SU-DHL-6 (cell line): ENCODE measurements at regions not wholly inside any gene's neighbourhood (a gene's known extent, or its start where the extent isn't known, plus 50 kb on each side); places are given as distances from the start of the nearest gene placed in this dataset.

Experiments used
- EZH2phosphoT487 ChIP-seq: fragments of 200-600 bp; sonication (generic), shearing (Covaris generic); conservative IDR thresholded peaks from 2 replicates; pipeline ENCODE4 v1.6.1; 2018; ENCODE audit warnings: mild to moderate bottlenecking, antibody characterized with exemption, low read length, moderate library complexity, mixed read lengths
- TF ChIP-seq, protein P1 (sequence below): fragments of 200-600 bp; sonication (generic); IDR thresholded peaks from one replicate; pipeline ENCODE4 v1.5.1; 2017; ENCODE audit warnings: antibody characterized with exemption, mild to moderate bottlenecking, low read length, moderate library complexity; ENCODE audit not compliant: insufficient read depth, poor library complexity, severe bottlenecking

DNA sequence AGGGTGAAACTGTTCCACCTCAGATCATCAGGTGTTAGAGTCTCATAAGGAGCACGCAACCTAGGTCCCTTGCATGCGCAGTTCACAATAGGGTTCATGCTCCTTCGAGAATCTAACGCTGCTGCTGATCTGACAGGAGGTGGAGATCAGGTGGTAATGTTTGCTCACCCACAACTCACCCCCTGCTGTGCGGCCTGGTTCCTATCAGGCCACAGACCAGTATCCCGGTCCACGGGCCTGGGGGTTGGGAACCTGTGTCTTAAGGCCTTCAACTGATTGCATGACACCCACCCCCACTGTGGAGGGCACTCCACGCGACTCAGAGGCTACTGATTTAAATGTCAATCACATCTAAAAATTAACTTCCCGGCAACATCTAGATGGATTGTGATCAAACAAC, 411.2 kb upstream of the SULF2 start:
- TF ChIP-seq, protein P1, sequence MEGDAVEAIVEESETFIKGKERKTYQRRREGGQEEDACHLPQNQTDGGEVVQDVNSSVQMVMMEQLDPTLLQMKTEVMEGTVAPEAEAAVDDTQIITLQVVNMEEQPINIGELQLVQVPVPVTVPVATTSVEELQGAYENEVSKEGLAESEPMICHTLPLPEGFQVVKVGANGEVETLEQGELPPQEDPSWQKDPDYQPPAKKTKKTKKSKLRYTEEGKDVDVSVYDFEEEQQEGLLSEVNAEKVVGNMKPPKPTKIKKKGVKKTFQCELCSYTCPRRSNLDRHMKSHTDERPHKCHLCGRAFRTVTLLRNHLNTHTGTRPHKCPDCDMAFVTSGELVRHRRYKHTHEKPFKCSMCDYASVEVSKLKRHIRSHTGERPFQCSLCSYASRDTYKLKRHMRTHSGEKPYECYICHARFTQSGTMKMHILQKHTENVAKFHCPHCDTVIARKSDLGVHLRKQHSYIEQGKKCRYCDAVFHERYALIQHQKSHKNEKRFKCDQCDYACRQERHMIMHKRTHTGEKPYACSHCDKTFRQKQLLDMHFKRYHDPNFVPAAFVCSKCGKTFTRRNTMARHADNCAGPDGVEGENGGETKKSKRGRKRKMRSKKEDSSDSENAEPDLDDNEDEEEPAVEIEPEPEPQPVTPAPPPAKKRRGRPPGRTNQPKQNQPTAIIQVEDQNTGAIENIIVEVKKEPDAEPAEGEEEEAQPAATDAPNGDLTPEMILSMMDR, result no peak
- TF ChIP-seq EZH2phosphoT487, result no peak
